Choroid plexus epithelial cell (primary cell): ENCODE measurements at regions not wholly inside any gene's neighbourhood (a gene's known extent, or its start where the extent isn't known, plus 50 kb on each side); places are given as distances from the start of the nearest gene placed in this dataset.

Experiments used
- DNase-seq: peaks from one replicate; pipeline ENCODE4 v3.0.0-alpha.2; 2010; ENCODE audit warnings: low read depth
- H3K4me3 ChIP-seq: 2 replicates; pipeline ENCODE4 v1.5.1; 2011; ENCODE audit warnings: low read depth, mild to moderate bottlenecking, control low read depth, low read length, moderate library complexity
- TF ChIP-seq, protein P1 (sequence below): conservative IDR thresholded peaks from 2 replicates; pipeline ENCODE4 v1.5.1; 2011; ENCODE audit warnings: low read depth, mild to moderate bottlenecking, control low read depth, inconsistent platforms, low read length, moderate library complexity

DNA sequence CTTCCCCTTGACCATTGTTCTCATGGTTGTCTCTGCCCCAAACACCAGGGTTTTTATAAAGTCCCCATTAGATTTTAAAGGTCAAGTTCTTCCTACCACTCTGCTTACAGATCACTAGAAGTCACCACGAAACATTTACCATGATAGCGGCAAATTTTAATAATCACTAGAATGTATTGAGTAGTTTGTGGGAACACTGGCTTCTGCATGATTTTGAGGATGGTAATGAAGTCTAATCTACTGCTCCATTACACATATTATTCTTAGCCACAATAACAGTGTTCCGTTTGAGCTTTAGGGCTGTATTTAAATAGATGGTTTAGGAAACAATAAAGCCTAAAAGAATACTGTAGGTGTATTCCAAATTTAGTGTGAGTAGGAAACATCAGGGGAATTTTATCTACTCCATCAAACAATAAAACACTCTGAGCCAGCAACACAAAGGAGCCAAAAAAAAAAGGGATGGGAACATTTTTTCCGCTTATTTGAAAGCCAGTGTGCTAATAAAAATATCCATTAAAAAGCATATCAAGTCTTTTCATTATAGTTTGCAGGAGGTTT, 49.7 kb downstream of the KLF12 start:
- no peak for DNase-seq
- TF ChIP-seq, protein P1, sequence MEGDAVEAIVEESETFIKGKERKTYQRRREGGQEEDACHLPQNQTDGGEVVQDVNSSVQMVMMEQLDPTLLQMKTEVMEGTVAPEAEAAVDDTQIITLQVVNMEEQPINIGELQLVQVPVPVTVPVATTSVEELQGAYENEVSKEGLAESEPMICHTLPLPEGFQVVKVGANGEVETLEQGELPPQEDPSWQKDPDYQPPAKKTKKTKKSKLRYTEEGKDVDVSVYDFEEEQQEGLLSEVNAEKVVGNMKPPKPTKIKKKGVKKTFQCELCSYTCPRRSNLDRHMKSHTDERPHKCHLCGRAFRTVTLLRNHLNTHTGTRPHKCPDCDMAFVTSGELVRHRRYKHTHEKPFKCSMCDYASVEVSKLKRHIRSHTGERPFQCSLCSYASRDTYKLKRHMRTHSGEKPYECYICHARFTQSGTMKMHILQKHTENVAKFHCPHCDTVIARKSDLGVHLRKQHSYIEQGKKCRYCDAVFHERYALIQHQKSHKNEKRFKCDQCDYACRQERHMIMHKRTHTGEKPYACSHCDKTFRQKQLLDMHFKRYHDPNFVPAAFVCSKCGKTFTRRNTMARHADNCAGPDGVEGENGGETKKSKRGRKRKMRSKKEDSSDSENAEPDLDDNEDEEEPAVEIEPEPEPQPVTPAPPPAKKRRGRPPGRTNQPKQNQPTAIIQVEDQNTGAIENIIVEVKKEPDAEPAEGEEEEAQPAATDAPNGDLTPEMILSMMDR, result no peak
- H3K4me3 ChIP-seq, result no peak overlapping the region

DNA sequence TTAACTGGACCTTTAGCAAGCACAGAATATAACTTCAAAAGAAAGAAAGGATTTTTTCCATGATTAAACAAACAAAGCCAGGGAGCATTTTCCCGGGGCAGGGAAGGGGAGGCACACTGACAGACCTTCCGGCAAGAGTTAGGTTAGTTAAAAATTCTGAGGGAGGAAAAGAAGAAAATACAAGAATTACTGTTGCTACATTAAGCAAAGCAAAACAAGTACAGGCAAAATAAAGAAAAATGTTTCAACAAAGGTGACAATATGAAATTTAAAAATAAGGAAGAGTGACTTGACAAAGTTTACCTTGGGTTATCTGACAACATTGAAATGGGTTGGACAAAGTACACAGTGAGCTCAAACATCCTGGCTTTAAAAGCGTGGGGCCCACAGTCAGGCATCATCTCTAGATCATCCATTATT, 51.5 kb downstream of the KLF12 start:
- TF ChIP-seq, protein P1, result no peak

DNA sequence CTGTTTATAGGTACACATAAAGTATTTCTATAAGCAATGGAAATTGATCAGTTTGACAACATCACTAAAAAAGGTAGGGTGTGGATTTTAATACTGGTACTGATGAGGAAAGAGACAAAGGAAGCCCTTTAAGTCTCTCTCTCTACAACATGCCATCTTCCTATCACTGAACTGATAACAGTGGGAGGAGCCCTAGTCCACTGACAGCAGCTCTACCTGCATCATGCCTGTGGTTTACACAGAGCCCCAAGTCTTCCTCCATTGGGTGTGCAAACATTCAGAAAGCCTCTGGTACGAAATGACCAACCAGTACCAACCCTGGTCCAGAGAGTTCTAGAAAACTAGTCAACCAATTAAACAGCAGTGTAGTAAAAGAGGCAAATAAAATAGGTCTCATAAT, 53.4 kb downstream of the KLF12 start:
- DNase-seq, result no peak
- TF ChIP-seq, protein P1, result no peak
- H3K4me3 ChIP-seq, result no peak overlapping the region

More for the DNA sequence above, 51.5 kb downstream of the KLF12 start:
- DNase-seq, result no peak
- no peak overlapping the region for H3K4me3 ChIP-seq

DNA sequence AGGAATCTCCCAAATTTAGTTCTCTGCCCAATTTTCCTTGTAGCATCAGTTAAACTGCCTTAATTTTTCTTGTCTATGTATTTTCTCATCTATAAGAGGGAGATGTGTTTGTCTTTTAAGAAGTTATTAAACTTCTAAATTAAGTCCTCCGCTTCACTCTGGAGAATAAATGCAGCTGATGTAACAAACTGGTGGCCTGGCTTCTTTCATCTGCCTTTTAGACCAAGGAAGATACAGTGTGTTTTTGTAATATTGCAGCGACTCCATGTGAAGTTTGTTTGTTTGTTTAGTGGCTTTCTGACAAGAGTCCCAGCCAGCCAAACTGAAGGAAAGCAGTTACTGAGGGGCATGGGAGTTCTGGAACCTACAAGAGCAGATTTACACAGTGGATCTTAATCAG, 56.4 kb downstream of the KLF12 start:
- H3K4me3 ChIP-seq, result no peak overlapping the region
- TF ChIP-seq, protein P1, result no peak
- peak; percentile 53 for DNase-seq

DNA sequence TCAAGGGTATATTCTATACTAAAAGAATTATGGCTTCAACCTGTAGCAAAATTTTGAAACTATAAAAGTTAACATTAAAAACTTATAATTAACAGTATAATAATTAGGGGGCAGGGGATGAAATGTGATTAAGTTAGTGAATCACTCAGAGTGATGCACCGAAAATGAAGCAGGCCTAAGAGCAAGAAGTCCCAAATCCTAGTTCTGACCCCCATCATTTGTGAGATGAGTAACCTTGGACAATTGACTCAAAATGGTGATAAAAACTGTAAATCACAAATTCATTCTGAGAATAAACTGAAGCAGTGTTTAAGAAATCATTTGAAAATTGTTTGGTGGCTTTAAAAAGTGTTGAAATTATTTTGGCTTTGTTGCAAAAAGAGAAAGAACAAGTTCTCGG, 56.8 kb downstream of the KLF12 start:
- TF ChIP-seq, protein P1, result no peak
- no peak overlapping the region for H3K4me3 ChIP-seq
- DNase-seq, result no peak

DNA sequence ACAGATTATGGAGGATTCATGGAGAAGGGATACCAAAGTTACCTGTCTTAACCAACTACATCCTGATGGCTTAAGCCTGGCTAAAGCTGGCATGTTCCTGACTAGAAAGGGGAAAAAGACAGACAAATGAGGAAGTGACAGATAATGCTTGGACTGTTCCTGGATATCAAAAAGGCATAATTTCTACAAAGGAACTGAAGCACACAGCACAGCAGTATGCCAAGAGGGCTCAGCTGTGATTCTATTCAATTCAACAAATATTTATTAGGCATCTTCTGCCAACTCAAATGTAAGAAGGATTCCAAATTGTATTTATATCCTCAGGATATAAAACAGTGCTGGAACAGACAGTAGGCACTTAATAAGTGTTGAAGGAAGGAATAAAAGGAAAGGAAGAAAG, 59.5 kb downstream of the KLF12 start:
- peak; percentile 77 for DNase-seq
- no peak overlapping the region for H3K4me3 ChIP-seq
- TF ChIP-seq, protein P1, result no peak

DNA sequence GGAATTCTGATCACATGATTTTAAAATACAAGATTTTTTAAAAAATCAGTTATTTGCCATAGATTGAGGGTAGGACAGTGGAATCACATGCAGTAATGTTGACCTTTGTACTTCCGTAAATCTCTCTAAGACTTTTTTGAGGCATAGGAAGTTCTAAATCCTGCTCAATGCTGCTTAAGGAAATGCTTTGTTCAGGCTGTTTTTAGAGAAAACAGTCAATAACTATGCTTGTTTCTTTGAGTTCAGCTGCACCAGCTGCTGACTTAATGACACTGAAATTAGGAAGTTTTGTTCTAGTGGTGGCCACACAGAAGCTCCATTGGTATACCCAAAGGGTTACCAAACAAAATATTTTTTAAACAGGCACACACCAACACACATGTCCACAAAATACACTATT, 60.9 kb downstream of the KLF12 start:
- TF ChIP-seq, protein P1, result no peak
- no peak for DNase-seq
- no peak overlapping the region for H3K4me3 ChIP-seq
